WTC11 (cell line): ENCODE measurements at regions not wholly inside any gene's neighbourhood (a gene's known extent, or its start where the extent isn't known, plus 50 kb on each side); places are given as distances from the start of the nearest gene placed in this dataset.

ENCODE experiments used
- ATAC-seq: fragments of 200-7000 bp; cut with Tn5 transposase; 2 replicates; pipeline ENCODE4 v1.10.0; 2021; ENCODE audit warnings: mild to moderate bottlenecking, moderate library complexity
- CTCF ChIA-PET: fragments of 300-600 bp; sonication (Branson Sonifier 250); formaldehyde crosslinking; loops from one replicate; lab custom pipeline; 2021; ENCODE audit warnings: antibody characterized with exemption; lab: Charles Lee
- POLR2A ChIA-PET: fragments of 350-600 bp; sonication (Branson Sonifier 250); formaldehyde crosslinking; loops from one replicate; lab custom pipeline; 2021; ENCODE audit warnings: antibody characterized with exemption; lab: Charles Lee
- DNase-seq: peaks from one replicate; pipeline ENCODE4 v3.0.0; 2021; ENCODE audit warnings: low spot score
- H3K27ac Mint-ChIP-seq: 2 replicates; pipeline ENCODE4 v1.8.0; 2021; ENCODE audit warnings: mixed read lengths
- H3K27me3 Mint-ChIP-seq: 2 replicates; pipeline ENCODE4 v1.8.0; 2021; ENCODE audit warnings: low read depth, mild to moderate bottlenecking, moderate library complexity, mixed read lengths
- H3K36me3 Mint-ChIP-seq: 2 replicates; pipeline ENCODE4 v1.8.0; 2021; ENCODE audit warnings: mixed read lengths
- H3K4me1 Mint-ChIP-seq: 2 replicates; pipeline ENCODE4 v1.8.0; 2022; ENCODE audit warnings: mixed read lengths
- H3K4me3 Mint-ChIP-seq: 2 replicates; pipeline ENCODE4 v1.8.0; 2021; ENCODE audit warnings: mild to moderate bottlenecking, moderate library complexity, mixed read lengths
- H3K9me3 Mint-ChIP-seq: 2 replicates; pipeline ENCODE4 v1.8.0; 2021; ENCODE audit warnings: mixed read lengths
- ATF1 ChIP-seq: sonication (generic); formaldehyde crosslinking; IDR thresholded peaks from 2 replicates; pipeline ENCODE4 v1.8.1; 2023; ENCODE audit warnings: mild to moderate bottlenecking, moderate library complexity, missing genetic modification reagents
- CREB1 ChIP-seq: sonication (generic); formaldehyde crosslinking; IDR thresholded peaks from 2 replicates; pipeline ENCODE4 v1.8.0; 2023; ENCODE audit warnings: mild to moderate bottlenecking, missing genetic modification reagents
- FOXP1 ChIP-seq: sonication (generic); formaldehyde crosslinking; IDR thresholded peaks from 2 replicates; pipeline ENCODE4 v1.8.0; 2022; ENCODE audit warnings: missing genetic modification reagents, mild to moderate bottlenecking, moderate library complexity, borderline replicate concordance
- HMGA2 ChIP-seq: fragments of 250-450 bp; sonication (Bioruptor Pico); IDR thresholded peaks from 2 replicates; pipeline ENCODE4 v1.4.0; 2021; ENCODE audit warnings: mild to moderate bottlenecking, moderate library complexity
- IRF2 ChIP-seq: sonication (generic); formaldehyde crosslinking; IDR thresholded peaks from 2 replicates; pipeline ENCODE4 v1.8.0; 2022; ENCODE audit warnings: low read depth, missing genetic modification reagents, borderline replicate concordance
- NFATC4 ChIP-seq: fragments of 250-450 bp; sonication (Bioruptor Pico); IDR thresholded peaks from 2 replicates; pipeline ENCODE4 v1.9.0; 2021; ENCODE audit warnings: mild to moderate bottlenecking
- TF ChIP-seq, protein P1 (sequence below): sonication (generic); formaldehyde crosslinking; IDR thresholded peaks from 2 replicates; pipeline ENCODE4 v1.8.0; 2023; ENCODE audit warnings: missing genetic modification reagents, mild to moderate bottlenecking, borderline replicate concordance
- TF ChIP-seq, protein P2 (sequence below): sonication (generic); formaldehyde crosslinking; IDR thresholded peaks from 2 replicates; pipeline ENCODE4 v1.8.1; 2022; ENCODE audit warnings: mild to moderate bottlenecking, moderate library complexity, missing genetic modification reagents
- TF ChIP-seq, protein P3 (sequence below): fragments of 250-450 bp; sonication (Bioruptor Pico); IDR thresholded peaks from 2 replicates; pipeline ENCODE4 v1.9.0; 2021; ENCODE audit warnings: mild to moderate bottlenecking
- TF ChIP-seq, protein P4 (sequence below): fragments of 250-450 bp; sonication (Bioruptor Pico); IDR thresholded peaks from 2 replicates; pipeline ENCODE4 v1.8.0; 2021; ENCODE audit warnings: mild to moderate bottlenecking
- TF ChIP-seq, protein P5 (sequence below): sonication (generic); formaldehyde crosslinking; IDR thresholded peaks from 2 replicates; pipeline ENCODE4 v1.8.1; 2022; ENCODE audit warnings: missing genetic modification reagents, borderline replicate concordance
- TF ChIP-seq, protein P6 (sequence below): fragments of 250-450 bp; sonication (Bioruptor Pico); conservative IDR thresholded peaks from 2 replicates; pipeline ENCODE4 v1.9.0; 2021; ENCODE audit warnings: mild to moderate bottlenecking
- TF ChIP-seq, protein P7 (sequence below): sonication (generic); formaldehyde crosslinking; IDR thresholded peaks from 2 replicates; pipeline ENCODE4 v1.8.1; 2022; ENCODE audit warnings: mild to moderate bottlenecking, missing genetic modification reagents, moderate library complexity, borderline replicate concordance

DNA sequence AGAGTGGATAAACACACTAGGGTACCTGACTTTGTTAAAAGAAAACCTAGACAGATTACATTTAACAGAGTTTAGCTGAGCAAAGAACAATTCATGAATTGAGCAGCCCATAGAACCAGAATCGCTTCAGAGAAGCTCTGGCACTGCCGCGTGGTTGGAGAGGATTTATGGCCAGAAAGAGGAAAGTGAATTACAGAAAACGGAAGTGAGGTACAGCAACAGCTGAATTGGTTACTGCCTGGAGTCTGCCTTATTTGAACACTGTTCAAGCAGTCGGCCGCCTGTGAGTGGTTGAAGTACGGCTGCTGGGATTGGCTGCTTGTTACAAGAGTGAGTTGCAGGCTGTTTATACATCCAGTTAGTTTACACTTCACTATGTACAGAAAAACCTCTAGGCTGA lies 253.8 kb upstream of the CDYL start (continued):
- TF ChIP-seq, protein P1, sequence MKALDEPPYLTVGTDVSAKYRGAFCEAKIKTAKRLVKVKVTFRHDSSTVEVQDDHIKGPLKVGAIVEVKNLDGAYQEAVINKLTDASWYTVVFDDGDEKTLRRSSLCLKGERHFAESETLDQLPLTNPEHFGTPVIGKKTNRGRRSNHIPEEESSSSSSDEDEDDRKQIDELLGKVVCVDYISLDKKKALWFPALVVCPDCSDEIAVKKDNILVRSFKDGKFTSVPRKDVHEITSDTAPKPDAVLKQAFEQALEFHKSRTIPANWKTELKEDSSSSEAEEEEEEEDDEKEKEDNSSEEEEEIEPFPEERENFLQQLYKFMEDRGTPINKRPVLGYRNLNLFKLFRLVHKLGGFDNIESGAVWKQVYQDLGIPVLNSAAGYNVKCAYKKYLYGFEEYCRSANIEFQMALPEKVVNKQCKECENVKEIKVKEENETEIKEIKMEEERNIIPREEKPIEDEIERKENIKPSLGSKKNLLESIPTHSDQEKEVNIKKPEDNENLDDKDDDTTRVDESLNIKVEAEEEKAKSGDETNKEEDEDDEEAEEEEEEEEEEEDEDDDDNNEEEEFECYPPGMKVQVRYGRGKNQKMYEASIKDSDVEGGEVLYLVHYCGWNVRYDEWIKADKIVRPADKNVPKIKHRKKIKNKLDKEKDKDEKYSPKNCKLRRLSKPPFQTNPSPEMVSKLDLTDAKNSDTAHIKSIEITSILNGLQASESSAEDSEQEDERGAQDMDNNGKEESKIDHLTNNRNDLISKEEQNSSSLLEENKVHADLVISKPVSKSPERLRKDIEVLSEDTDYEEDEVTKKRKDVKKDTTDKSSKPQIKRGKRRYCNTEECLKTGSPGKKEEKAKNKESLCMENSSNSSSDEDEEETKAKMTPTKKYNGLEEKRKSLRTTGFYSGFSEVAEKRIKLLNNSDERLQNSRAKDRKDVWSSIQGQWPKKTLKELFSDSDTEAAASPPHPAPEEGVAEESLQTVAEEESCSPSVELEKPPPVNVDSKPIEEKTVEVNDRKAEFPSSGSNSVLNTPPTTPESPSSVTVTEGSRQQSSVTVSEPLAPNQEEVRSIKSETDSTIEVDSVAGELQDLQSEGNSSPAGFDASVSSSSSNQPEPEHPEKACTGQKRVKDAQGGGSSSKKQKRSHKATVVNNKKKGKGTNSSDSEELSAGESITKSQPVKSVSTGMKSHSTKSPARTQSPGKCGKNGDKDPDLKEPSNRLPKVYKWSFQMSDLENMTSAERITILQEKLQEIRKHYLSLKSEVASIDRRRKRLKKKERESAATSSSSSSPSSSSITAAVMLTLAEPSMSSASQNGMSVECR, result no peak
- TF ChIP-seq, protein P2, sequence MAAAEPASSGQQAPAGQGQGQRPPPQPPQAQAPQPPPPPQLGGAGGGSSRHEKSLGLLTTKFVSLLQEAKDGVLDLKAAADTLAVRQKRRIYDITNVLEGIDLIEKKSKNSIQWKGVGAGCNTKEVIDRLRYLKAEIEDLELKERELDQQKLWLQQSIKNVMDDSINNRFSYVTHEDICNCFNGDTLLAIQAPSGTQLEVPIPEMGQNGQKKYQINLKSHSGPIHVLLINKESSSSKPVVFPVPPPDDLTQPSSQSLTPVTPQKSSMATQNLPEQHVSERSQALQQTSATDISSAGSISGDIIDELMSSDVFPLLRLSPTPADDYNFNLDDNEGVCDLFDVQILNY (CRISPR knock-in tag), result no peak
- TF ChIP-seq NFATC4 (CRISPR knock-in tag), result no peak

DNA sequence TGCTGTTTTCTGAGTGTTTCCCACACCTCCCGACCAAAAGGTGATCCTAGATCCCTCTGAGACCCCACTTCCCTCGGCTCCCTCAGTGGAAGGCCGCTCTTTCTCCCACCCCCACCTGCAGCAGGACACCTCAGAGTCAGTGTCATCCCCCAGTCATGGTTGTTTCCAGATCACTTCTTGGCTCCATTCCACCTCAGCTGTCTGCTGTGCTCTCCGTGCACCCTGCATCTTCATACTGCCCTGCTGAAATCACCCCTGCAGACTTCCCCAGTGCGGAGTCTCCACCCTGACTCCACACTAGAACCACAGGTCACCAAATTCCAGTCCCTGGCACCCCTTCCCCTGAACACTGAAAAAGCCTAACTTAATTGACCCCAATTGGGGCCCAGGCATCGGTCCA lies 255.1 kb upstream of the CDYL start:
- Mint-ChIP-seq H3K36me3 (no peaks in the 10 kb centered on the region), H3K9me3 (peaks cover 7% of the 10 kb centered on the region), H3K4me1 (peaks cover 7% of the 10 kb centered on the region), H3K27ac (no peak overlapping the region), H3K27me3 (no peaks in the 10 kb centered on the region; the same call in 1 of the 2 replicates), H3K4me3 (no peak overlapping the region)
- TF ChIP-seq, protein P3, sequence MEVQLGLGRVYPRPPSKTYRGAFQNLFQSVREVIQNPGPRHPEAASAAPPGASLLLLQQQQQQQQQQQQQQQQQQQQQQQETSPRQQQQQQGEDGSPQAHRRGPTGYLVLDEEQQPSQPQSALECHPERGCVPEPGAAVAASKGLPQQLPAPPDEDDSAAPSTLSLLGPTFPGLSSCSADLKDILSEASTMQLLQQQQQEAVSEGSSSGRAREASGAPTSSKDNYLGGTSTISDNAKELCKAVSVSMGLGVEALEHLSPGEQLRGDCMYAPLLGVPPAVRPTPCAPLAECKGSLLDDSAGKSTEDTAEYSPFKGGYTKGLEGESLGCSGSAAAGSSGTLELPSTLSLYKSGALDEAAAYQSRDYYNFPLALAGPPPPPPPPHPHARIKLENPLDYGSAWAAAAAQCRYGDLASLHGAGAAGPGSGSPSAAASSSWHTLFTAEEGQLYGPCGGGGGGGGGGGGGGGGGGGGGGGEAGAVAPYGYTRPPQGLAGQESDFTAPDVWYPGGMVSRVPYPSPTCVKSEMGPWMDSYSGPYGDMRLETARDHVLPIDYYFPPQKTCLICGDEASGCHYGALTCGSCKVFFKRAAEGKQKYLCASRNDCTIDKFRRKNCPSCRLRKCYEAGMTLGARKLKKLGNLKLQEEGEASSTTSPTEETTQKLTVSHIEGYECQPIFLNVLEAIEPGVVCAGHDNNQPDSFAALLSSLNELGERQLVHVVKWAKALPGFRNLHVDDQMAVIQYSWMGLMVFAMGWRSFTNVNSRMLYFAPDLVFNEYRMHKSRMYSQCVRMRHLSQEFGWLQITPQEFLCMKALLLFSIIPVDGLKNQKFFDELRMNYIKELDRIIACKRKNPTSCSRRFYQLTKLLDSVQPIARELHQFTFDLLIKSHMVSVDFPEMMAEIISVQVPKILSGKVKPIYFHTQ, result no peak
- TF ChIP-seq ATF1 (CRISPR knock-in tag) (no peak), FOXP1 (CRISPR knock-in tag) (no peak), CREB1 (CRISPR knock-in tag) (no peak), IRF2 (CRISPR knock-in tag) (no peak), HMGA2 (no peak)
- TF ChIP-seq, protein P4, sequence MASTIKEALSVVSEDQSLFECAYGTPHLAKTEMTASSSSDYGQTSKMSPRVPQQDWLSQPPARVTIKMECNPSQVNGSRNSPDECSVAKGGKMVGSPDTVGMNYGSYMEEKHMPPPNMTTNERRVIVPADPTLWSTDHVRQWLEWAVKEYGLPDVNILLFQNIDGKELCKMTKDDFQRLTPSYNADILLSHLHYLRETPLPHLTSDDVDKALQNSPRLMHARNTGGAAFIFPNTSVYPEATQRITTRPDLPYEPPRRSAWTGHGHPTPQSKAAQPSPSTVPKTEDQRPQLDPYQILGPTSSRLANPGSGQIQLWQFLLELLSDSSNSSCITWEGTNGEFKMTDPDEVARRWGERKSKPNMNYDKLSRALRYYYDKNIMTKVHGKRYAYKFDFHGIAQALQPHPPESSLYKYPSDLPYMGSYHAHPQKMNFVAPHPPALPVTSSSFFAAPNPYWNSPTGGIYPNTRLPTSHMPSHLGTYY (CRISPR knock-in tag), result no peak
- TF ChIP-seq, protein P5, sequence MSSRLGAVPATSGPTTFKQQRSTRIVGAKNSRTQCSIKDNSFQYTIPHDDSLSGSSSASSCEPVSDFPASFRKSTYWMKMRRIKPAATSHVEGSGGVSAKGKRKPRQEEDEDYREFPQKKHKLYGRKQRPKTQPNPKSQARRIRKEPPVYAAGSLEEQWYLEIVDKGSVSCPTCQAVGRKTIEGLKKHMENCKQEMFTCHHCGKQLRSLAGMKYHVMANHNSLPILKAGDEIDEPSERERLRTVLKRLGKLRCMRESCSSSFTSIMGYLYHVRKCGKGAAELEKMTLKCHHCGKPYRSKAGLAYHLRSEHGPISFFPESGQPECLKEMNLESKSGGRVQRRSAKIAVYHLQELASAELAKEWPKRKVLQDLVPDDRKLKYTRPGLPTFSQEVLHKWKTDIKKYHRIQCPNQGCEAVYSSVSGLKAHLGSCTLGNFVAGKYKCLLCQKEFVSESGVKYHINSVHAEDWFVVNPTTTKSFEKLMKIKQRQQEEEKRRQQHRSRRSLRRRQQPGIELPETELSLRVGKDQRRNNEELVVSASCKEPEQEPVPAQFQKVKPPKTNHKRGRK, result no peak
- TF ChIP-seq, protein P6, sequence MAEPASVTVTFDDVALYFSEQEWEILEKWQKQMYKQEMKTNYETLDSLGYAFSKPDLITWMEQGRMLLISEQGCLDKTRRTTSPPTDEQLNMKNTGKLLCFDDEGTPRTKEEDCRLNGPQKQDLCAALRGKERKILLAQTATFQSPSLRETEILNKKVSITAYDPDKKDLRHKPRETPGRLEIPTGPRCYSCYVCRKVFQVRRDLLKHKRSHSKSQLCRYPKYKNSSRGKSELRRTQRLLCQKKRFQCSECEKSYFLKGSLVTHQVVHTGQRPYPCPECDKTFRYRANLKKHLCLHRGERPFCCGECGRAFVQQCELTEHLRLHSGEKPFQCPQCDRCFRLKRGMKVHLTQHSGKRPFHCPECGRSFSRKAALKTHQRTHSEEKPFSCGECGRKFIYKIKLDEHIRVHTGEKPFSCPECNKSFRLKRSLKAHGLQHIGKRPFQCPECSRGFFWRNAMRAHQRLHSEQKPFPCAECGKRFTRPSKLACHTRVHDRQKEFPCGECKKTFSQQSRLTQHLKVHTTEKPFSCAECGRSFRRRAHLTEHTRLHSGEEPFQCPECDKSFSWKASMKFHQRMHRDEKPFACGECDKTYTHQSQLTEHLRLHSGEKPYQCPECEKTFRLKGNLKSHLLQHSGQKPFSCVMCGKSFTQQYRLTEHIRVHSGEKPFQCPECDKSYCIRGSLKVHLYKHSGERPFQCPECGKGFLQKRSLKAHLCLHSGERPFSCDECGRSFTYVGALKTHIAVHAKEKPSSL (CRISPR knock-in tag), result no peak
- TF ChIP-seq, protein P7, sequence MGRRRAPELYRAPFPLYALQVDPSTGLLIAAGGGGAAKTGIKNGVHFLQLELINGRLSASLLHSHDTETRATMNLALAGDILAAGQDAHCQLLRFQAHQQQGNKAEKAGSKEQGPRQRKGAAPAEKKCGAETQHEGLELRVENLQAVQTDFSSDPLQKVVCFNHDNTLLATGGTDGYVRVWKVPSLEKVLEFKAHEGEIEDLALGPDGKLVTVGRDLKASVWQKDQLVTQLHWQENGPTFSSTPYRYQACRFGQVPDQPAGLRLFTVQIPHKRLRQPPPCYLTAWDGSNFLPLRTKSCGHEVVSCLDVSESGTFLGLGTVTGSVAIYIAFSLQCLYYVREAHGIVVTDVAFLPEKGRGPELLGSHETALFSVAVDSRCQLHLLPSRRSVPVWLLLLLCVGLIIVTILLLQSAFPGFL (CRISPR knock-in tag), result no peak
- CTCF ChIA-PET, result no interaction called here
- ATAC-seq (no peak), DNase-seq (no peak)
- POLR2A ChIA-PET, result no interaction called here
